ENCODE measurements at regions not wholly inside any gene's neighbourhood (a gene's known extent, or its start where the extent isn't known, plus 50 kb on each side); places are given as distances from the start of the nearest gene placed in this dataset.
"Not testable (repeated sequence)": the region's sequence is repeated elsewhere in the genome, so short reads cannot be mapped to it uniquely, and the experiment has no call there.

GRCh38 chr15:36160351-36160750 lies 419.1 kb upstream of the CDIN1 start:
- H3K4me3 ChIP-seq (ENCODE audit: low read length) = no peak overlapping the region
- TF ChIP-seq, protein P1, sequence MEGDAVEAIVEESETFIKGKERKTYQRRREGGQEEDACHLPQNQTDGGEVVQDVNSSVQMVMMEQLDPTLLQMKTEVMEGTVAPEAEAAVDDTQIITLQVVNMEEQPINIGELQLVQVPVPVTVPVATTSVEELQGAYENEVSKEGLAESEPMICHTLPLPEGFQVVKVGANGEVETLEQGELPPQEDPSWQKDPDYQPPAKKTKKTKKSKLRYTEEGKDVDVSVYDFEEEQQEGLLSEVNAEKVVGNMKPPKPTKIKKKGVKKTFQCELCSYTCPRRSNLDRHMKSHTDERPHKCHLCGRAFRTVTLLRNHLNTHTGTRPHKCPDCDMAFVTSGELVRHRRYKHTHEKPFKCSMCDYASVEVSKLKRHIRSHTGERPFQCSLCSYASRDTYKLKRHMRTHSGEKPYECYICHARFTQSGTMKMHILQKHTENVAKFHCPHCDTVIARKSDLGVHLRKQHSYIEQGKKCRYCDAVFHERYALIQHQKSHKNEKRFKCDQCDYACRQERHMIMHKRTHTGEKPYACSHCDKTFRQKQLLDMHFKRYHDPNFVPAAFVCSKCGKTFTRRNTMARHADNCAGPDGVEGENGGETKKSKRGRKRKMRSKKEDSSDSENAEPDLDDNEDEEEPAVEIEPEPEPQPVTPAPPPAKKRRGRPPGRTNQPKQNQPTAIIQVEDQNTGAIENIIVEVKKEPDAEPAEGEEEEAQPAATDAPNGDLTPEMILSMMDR (conservative IDR thresholded peaks at IDR 0.05; ENCODE audit: low read length) = no peak
- no peak for DNase-seq (ENCODE audit: low read depth)

DNA sequence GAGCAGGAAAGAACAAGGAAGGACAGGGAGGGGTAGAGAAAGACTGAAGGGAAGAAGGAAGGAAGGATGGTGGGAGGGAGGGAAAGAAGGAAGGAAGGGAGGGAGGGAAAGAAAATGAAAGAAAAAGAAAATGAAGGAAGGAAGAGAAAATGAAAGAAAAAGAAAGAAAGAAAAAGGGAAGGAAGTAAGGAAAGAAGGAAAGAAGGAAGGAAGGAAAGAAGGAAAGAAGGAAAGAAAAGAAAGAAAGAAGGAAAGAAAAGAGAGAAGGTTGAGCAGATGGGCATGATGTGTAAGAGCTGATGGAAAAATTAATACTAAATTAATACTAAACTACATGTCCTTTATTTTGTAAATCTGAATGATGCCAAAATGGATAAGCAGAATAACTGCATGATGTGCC lies 418.3 kb upstream of the CDIN1 start:
- no peak for DNase-seq (ENCODE audit: low read depth)
- TF ChIP-seq, protein P1 (conservative IDR thresholded peaks at IDR 0.05; ENCODE audit: low read length) = no peak
- H3K4me3 ChIP-seq (ENCODE audit: low read length) = no peak overlapping the region

DNA sequence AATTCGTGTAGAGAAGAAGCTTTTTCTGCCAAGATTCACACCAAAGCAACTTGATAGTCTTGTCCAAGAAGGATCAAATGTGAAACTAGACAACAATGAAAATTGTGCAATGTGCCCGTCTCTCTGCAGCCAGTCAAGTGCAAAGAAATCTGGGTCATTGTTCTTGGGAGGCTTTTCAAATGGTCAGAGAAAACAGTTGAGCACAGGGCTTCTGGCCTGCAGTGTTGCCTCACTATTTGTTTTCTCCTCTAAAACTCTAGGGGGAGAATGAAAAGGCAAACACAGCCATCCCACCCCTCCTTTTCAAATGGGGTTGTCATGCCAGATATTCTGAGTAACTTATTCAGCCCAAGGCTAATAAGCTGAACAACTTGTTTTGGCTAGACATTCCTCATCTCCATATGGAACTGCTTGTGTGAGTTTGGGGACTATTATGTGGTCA lies 417.6 kb upstream of the CDIN1 start:
- TF ChIP-seq, protein P1 (conservative IDR thresholded peaks at IDR 0.05; ENCODE audit: low read length) = peak; percentile 28
- DNase-seq (ENCODE audit: low read depth) = peak; percentile 91
- no peak overlapping the region for H3K4me3 ChIP-seq (ENCODE audit: low read length)

GRCh38 chr15:36163983-36164382 lies 415.4 kb upstream of the CDIN1 start:
- not testable (repeated sequence) for DNase-seq (ENCODE audit: low read depth); H3K4me3 ChIP-seq (ENCODE audit: low read length)

GRCh38 chr15:36172955-36173354 lies 406.5 kb upstream of the CDIN1 start:
- TF ChIP-seq, protein P1 (conservative IDR thresholded peaks at IDR 0.05; ENCODE audit: low read length) = no peak
- no peak overlapping the region for H3K4me3 ChIP-seq (ENCODE audit: low read length)
- peak; percentile 3 for DNase-seq (ENCODE audit: low read depth)

GRCh38 chr15:36175186-36175740 lies 404.2 kb upstream of the CDIN1 start:
- TF ChIP-seq, protein P1 (conservative IDR thresholded peaks at IDR 0.05; ENCODE audit: low read length) = no peak
- no peak for DNase-seq (ENCODE audit: low read depth)
- no peak overlapping the region for H3K4me3 ChIP-seq (ENCODE audit: low read length)

DNA sequence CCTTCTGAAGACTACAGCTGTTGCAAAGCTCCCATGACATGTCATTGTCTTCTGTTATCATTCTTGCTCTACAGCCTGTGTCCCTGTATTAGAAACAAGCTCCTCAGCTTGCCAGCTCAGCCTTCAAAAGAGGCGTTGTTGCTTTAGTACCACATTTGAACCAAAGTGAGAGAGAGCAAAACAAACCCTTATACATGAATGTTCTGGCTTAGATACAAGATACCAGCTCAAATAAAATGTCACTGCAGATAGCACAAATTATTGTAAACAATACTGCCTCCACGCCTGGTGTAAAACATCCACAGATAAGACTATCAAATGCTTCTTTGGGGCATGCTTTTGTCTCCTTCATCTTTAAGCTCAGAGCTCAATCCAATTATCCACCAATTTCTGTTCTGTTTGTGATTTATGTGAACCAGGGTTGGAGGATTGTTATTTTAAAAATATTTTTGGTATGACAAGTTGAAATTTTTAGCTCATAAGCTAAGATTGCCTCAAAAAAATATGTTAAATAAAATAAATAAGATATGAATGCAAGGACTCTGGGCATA lies 403.6 kb upstream of the CDIN1 start:
- no peak overlapping the region for H3K4me3 ChIP-seq (ENCODE audit: low read length)
- DNase-seq (ENCODE audit: low read depth) = no peak
- TF ChIP-seq, protein P1 (conservative IDR thresholded peaks at IDR 0.05; ENCODE audit: low read length) = no peak

Data from AG10803 (cell line).